Chondrocyte (in vitro differentiated cells): ENCODE measurements at regions not wholly inside any gene's neighbourhood (a gene's known extent, or its start where the extent isn't known, plus 50 kb on each side); places are given as distances from the start of the nearest gene placed in this dataset.
"Not testable (repeated sequence)": the region's sequence is repeated elsewhere in the genome, so short reads cannot be mapped to it uniquely, and the experiment has no call there.

Source experiments
- DNase-seq: peaks from one replicate; pipeline ENCODE4 v3.0.0; 2021; ENCODE audit warnings: mixed read lengths, low spot score
- H3K27ac Mint-ChIP-seq: one replicate; pipeline ENCODE4 v1.8.0; 2021; ENCODE audit warnings: mild to moderate bottlenecking, moderate library complexity, mixed read lengths; ENCODE audit not compliant: unreplicated experiment
- H3K27me3 Mint-ChIP-seq: 2 replicates; pipeline ENCODE4 v1.8.0; 2021; ENCODE audit warnings: low read depth, mixed read lengths
- H3K36me3 Mint-ChIP-seq: 2 replicates; pipeline ENCODE4 v1.8.0; 2021; ENCODE audit warnings: low read depth, mixed read lengths
- H3K4me1 Mint-ChIP-seq: 2 replicates; pipeline ENCODE4 v1.8.0; 2021; ENCODE audit warnings: low read depth, mild to moderate bottlenecking, mixed read lengths
- H3K4me3 Mint-ChIP-seq: one replicate; pipeline ENCODE4 v1.8.0; 2021; ENCODE audit warnings: mild to moderate bottlenecking, moderate library complexity, mixed read lengths; ENCODE audit not compliant: unreplicated experiment
- H3K9me3 Mint-ChIP-seq: 2 replicates; pipeline ENCODE4 v1.8.0; 2021; ENCODE audit warnings: low read depth, mixed read lengths
- TF ChIP-seq, protein P1 (sequence below): fragments of 200-600 bp; sonication (generic); IDR thresholded peaks from 2 replicates; pipeline ENCODE4 v1.5.0; 2021; ENCODE audit warnings: antibody characterized with exemption, mild to moderate bottlenecking, moderate library complexity

DNA sequence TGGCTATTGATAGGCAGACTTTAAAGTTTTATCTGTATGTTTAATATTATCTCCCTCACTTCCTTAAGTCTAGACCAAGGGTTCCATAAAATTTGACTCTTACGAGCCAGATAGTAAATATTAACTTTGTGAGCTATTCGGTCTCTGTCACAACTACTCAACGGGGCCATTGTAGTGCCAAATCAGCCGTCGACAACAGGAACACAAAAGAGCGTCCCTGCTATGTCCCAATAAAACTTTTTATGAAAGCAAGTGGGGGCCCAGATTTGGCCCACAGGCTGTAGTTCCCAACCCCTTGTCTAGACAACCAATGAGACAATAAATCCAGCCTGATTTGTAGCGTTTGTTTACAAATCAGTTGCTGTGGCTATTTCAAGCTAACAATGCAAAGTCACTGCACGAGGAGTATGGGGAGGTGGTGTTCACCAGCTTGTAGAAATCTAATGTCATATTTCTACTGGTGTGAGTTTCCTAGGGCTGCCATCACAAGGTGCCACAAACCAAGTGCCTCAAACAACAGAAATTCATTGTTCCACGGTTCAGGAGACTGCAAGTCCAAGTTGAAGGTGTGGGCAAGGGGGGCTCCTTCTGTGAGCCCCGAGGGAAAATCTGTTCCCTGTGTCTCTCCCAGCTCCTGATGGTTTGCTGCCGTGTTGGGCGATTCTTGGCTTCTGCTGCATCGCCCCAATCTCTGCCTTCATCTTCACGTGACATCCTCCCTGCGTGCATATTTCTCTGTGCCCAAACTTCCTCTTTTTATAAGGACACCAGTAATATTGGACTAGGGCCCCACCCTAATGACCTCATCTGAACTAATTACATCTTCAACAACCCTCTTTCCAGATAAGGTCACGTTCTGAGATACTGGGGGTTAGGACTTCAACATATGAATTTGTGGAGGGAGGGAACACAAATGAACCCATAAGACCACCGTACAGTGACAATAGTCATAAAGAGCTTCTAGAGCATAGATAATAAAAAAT is 356.0 kb upstream of the JARID2 start:
- H3K27ac Mint-ChIP-seq = no peak overlapping the region
- TF ChIP-seq, protein P1, sequence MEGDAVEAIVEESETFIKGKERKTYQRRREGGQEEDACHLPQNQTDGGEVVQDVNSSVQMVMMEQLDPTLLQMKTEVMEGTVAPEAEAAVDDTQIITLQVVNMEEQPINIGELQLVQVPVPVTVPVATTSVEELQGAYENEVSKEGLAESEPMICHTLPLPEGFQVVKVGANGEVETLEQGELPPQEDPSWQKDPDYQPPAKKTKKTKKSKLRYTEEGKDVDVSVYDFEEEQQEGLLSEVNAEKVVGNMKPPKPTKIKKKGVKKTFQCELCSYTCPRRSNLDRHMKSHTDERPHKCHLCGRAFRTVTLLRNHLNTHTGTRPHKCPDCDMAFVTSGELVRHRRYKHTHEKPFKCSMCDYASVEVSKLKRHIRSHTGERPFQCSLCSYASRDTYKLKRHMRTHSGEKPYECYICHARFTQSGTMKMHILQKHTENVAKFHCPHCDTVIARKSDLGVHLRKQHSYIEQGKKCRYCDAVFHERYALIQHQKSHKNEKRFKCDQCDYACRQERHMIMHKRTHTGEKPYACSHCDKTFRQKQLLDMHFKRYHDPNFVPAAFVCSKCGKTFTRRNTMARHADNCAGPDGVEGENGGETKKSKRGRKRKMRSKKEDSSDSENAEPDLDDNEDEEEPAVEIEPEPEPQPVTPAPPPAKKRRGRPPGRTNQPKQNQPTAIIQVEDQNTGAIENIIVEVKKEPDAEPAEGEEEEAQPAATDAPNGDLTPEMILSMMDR = no peak
- no peaks in the 10 kb centered on the region for H3K27me3 Mint-ChIP-seq
- H3K36me3 Mint-ChIP-seq = no peaks in the 10 kb centered on the region
- no peak for DNase-seq
- peaks cover 3% of the 10 kb centered on the region for H3K9me3 Mint-ChIP-seq
- H3K4me1 Mint-ChIP-seq = no peaks in the 10 kb centered on the region
- no peak overlapping the region for H3K4me3 Mint-ChIP-seq

DNA sequence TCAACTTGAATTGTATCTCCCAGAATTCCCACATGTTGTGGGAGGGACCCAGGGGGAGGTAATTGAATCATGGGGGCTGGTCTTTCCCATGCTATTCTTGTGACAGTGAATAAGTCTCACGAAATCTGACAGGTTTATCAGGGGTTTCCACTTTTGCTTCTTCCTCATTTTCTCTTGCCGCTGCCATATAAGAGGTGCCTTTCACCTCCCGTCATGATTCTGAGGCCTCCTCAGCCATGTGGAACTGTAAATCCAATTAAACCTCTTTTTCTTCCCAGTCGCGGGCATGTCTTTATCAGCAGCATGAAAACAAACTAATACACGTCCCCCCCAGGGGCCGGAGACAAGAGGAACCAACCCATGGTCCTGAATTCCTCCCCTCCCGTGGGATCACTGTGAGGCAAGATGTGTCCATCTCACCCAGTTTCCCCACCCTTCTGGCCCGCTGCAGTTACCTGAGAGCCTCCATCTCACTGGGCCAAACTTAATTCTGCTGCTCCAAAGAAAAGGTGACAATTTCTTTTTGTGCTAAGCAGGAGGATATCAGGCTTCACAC is 354.0 kb upstream of the JARID2 start:
- H3K4me1 Mint-ChIP-seq, H3K36me3 Mint-ChIP-seq, H3K4me3 Mint-ChIP-seq, DNase-seq, H3K27me3 Mint-ChIP-seq, H3K27ac Mint-ChIP-seq, H3K9me3 Mint-ChIP-seq: not testable (repeated sequence)

DNA sequence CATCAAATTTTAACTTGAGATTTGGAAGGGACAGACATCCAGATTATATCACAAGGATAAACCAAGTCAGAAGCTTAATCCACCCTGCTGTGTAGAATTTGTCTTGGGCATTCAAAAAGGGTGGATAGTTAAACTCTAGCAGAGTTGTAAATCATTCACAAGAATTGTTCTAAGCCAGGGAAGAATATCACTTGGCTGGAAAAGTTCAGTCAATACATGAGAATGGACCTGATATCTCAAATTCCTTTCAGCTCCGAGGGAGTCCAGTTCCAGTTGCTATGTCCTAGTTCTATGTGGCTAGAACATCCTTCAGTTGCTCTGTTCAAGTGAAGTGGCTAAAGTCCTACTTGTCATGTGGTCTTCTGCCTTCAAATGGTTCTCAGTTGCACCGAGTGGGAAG is 351.8 kb upstream of the JARID2 start:
- no peaks in the 10 kb centered on the region for H3K36me3 Mint-ChIP-seq
- H3K27me3 Mint-ChIP-seq = no peaks in the 10 kb centered on the region
- TF ChIP-seq, protein P1 = no peak
- H3K27ac Mint-ChIP-seq = no peak overlapping the region
- peaks cover 3% of the 10 kb centered on the region for H3K9me3 Mint-ChIP-seq
- no peaks in the 10 kb centered on the region for H3K4me1 Mint-ChIP-seq
- H3K4me3 Mint-ChIP-seq = no peak overlapping the region
- DNase-seq = no peak

DNA sequence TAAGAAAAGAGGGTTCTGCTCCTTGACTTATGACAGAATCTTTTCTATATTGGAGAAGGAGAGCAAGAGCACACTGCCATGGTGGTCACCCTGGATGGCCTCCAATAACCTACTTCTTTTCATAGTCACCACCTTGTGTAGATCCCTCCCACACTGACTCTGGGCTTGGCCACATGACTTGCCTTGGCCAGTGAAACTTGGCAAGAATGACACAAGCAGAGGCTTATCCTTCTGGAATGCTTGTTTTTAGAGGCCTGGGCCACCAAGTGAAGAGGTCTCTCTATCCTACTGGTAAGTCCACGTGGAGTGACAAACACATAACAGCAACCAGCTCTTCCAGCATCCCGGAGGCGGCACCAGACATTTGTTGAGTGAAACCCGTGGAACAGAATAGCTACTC is 349.4 kb upstream of the JARID2 start:
- no peak for DNase-seq
- Mint-ChIP-seq H3K4me3 (no peak overlapping the region), H3K27ac (no peak overlapping the region), H3K4me1 (no peaks in the 10 kb centered on the region), H3K9me3 (peaks cover 18% of the 10 kb centered on the region), H3K27me3 (no peaks in the 10 kb centered on the region), H3K36me3 (peaks cover 3% of the 10 kb centered on the region)
- TF ChIP-seq, protein P1 = no peak

DNA sequence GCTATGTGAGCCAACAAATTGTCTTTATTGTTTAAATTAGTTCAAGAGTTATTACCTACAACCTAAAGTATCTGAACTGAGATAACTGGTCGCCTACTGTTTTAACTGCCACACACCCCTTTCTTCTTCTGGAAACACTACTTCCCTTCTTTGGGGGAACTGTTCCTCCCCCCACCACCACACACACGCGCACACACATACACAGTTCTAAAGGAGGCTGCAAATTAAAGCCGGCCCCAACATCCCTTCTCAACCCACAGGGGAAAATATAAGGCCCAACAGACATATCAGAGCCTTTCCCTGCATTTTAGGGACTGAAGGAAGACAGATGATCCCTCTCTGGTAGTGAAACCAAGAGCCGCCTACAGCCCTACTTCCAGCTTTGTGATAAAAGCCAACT is 348.0 kb upstream of the JARID2 start:
- Mint-ChIP-seq H3K4me1 (no peaks in the 10 kb centered on the region), H3K4me3 (no peak overlapping the region), H3K27ac (no peak overlapping the region), H3K9me3 (peaks cover 18% of the 10 kb centered on the region), H3K27me3 (no peaks in the 10 kb centered on the region), H3K36me3 (peaks cover 3% of the 10 kb centered on the region)
- DNase-seq = no peak
- TF ChIP-seq, protein P1 = no peak

DNA sequence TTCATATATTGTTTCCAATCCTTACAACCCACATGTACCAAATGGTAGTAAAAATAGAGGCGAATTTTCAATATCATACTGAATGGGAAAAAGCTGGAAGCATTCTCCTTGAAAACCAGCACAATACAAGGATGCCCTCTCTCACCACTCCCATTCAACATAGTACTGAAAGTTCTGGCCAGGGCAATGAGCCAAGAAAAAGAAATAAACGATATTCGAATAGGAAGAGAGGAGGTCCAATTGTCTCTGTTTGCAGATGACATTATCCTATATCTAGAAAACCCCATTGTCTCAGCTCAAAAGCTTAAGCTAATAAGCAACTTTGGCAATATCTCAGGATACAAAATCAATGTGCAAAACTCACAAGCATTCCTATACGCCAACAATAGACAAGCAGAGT is 346.4 kb upstream of the JARID2 start:
- not testable (repeated sequence) for DNase-seq, H3K4me3 Mint-ChIP-seq, H3K27me3 Mint-ChIP-seq, H3K4me1 Mint-ChIP-seq, H3K36me3 Mint-ChIP-seq, H3K27ac Mint-ChIP-seq
- peaks cover 15% of the 10 kb centered on the region for H3K9me3 Mint-ChIP-seq
